Heart left ventricle (tissue), 16 donors: ENCODE measurements at regions not wholly inside any gene's neighbourhood (a gene's known extent, or its start where the extent isn't known, plus 50 kb on each side); places are given as distances from the start of the nearest gene placed in this dataset.
"Not testable (repeated sequence)": the region's sequence is repeated elsewhere in the genome, so short reads cannot be mapped to it uniquely, and the experiment has no call there.

Source experiments
- ATAC-seq, 4 donors: fragments of 200-7000 bp; cut with Tn5 transposase; one replicate each; pipeline ENCODE4 v1.9.1; 2020 to 2022; ENCODE audit warnings: moderate library complexity in 4 of 4, mild to moderate bottlenecking in 3 of 4, moderate number of reproducible peaks in 1 of 4
- DNase-seq, 5 donors: peaks; one replicate each; pipeline ENCODE4 v3.0.0-alpha.2; 2020
- H3K27ac ChIP-seq, 12 donors: fragments of 200-600 bp; sonication (generic) in 4 of 12; one replicate each; pipeline versions ENCODE4 v1.5.0 to v1.8.0; 2016 to 2022; ENCODE audit warnings: mild to moderate bottlenecking in 2 of 12
- H3K27me3 ChIP-seq, 9 donors: fragments of 200-600 bp; sonication (generic) in 2 of 9; one replicate each; pipeline versions ENCODE4 v1.5.1 to v1.8.0; 2016 to 2022; ENCODE audit warnings: mild to moderate bottlenecking in 3 of 9
- H3K36me3 ChIP-seq, 9 donors: fragments of 200-600 bp; sonication (generic) in 2 of 9; one replicate each; pipeline versions ENCODE4 v1.5.0 to v1.8.0; 2018 to 2022; ENCODE audit warnings: mild to moderate bottlenecking in 2 of 9
- H3K4me1 ChIP-seq, 12 donors: fragments of 200-600 bp; sonication (generic) in 4 of 12; one replicate each; pipeline versions ENCODE4 v1.5.0 to v1.8.0; 2016 to 2022; ENCODE audit warnings: mild to moderate bottlenecking in 3 of 12
- H3K4me3 ChIP-seq, 12 donors: fragments of 200-600 bp; sonication (generic) in 4 of 12; one replicate each; pipeline versions ENCODE4 v1.5.0 to v1.8.0; 2017 to 2022; ENCODE audit warnings: mild to moderate bottlenecking in 9 of 12, moderate library complexity in 4 of 12
- H3K9me3 ChIP-seq, 12 donors: fragments of 200-600 bp; sonication (generic) in 4 of 12; one replicate each; pipeline versions ENCODE4 v1.5.0 to v1.8.0; 2016 to 2022; ENCODE audit warnings: mild to moderate bottlenecking in 1 of 12
- CTCF ChIP-seq, 12 donors: fragments of 200-600 bp; sonication (generic) in 4 of 12; IDR thresholded peaks; one replicate each; pipeline versions ENCODE4 v1.5.0 to v1.8.0; 2018 to 2022; ENCODE audit warnings: antibody characterized with exemption in 12 of 12, mild to moderate bottlenecking in 5 of 12
- POLR2A ChIP-seq, 2 donors: fragments of 450-650 bp; IDR thresholded peaks; one replicate each; pipeline ENCODE4 v1.6.1; 2017; ENCODE audit warnings: antibody characterized with exemption in 2 of 2, mild to moderate bottlenecking in 2 of 2, moderate library complexity in 2 of 2
- WGBS, 4 donors: extraction: QIAGEN DNeasy Blood & Tissue Kit in 2 of 4; methylation state at CpG; one replicate each; pipeline versions ENCODE4 v1.1.5 to v1.1.7; 2013 to 2018; 5-methylcytosine and 5-hydroxymethylcytosine counted together
- intact Hi-C, 10 donors: fragments of 100-400 bp; cut with DNase I; formaldehyde crosslinking; loops; one replicate each; pipeline versions ENCODE4 v1.11.1 to v1.14.2; 2022
- donor health status: ischemic (EF 13 %, LVEDD 7.1; RV severe dilation, severe dysfunction).
- donor health status: healthy with polysubstance abuse.
- donor health status: DM: no; HTN: yes; CAD: no.
- donor health status: DM: no; HTN: no; CAD: no.
- donor health status: ischemic (EF 25% LVEDD 6.9; RV normal size, moderate dysfunction).
- donor health status: ischemic (EF 25% LVEDD 5.7; RV mildly dilated, moderate dysfunction).
- donor health status: healthy.
- donor health status: DM: yes; HTN: yes; CAD: no.
- donor health status: ischemic (EF 35%, LVEDD 5.7; RV mildly dilated, moderate dysfunction).
- donor health status: nonischemic (EF 11% LVEDD 7.7; RV severe dilation, severe dysfunction).
- donor health status: DM: yes; HTN: yes; CAD: no.
- donor health status: PGD.
- donor health status: ischemic (EF 29% LVEDD 5.4; RV normal size, mild dysfunction).
- donor health status: nonischemic (EF 23%, LVEDD 6.1; RV moderate dilation, normal function).

- no peak overlapping the region for H3K4me3 ChIP-seq
- H3K27me3 ChIP-seq, result no peaks in the 10 kb centered on the region
- DNase-seq (no peak), ATAC-seq (no peak)
- TF ChIP-seq CTCF (IDR thresholded peaks at IDR 0.05) (no peak), POLR2A (IDR thresholded peaks at IDR 0.05) (no peak)
- intact Hi-C loops, result loop anchor here in 1 of 10 donors (10.0 kb wide), 1 partner anchor 56 kb away; no protein-coding TSS in a partner anchor
- H3K36me3 ChIP-seq, result no peaks in the 10 kb centered on the region
- 87 to 97% (median 91%) methylated on average over 4 of the region's 4 CpGs for WGBS, 4 donors
- no peak overlapping the region for H3K27ac ChIP-seq
- H3K9me3 ChIP-seq, result no peaks in the 10 kb centered on the region
- no peaks in the 10 kb centered on the region for H3K4me1 ChIP-seq
These were observed 463.5 kb upstream of the NETO1 start for GRCh38 chr18:73331212-73331772.

GRCh38 chr18:73330106-73330505, 462.3 kb upstream of the NETO1 start:
- not testable (repeated sequence) for ATAC-seq, H3K4me1 ChIP-seq, H3K36me3 ChIP-seq, H3K27me3 ChIP-seq, DNase-seq, H3K27ac ChIP-seq, H3K9me3 ChIP-seq, H3K4me3 ChIP-seq
- intact Hi-C loops, result loop anchor here in 1 of 10 donors (10.0 kb wide), 1 partner anchor 55 kb away; no protein-coding TSS in a partner anchor
- 87 to 95% (median 91%) methylated on average over 6 of the region's 6 CpGs for WGBS, 4 donors

- H3K36me3 ChIP-seq, H3K9me3 ChIP-seq, H3K4me1 ChIP-seq, intact Hi-C loops, H3K4me3 ChIP-seq, DNase-seq, H3K27ac ChIP-seq, ATAC-seq, H3K27me3 ChIP-seq: not testable (repeated sequence)
- 90 to 93% (median 93%) methylated on average over 4 to 5 of the region's 5 CpGs for WGBS, 4 donors
These were observed 456.5 kb upstream of the NETO1 start for GRCh38 chr18:73324187-73324831.

GRCh38 chr18:73318739-73319479, 451.1 kb upstream of the NETO1 start:
- Histone ChIP-seq H3K27me3 (no peaks in the 10 kb centered on the region), H3K36me3 (no peaks in the 10 kb centered on the region), H3K27ac (peak overlapping the region in 9 of 12 donors; percentile 2 to 80 (median 42)), H3K4me3 (no peak overlapping the region), H3K4me1 (peaks cover 0 to 22% (median 0%) of the 10 kb centered on the region in 12 donors), H3K9me3 (no peaks in the 10 kb centered on the region)
- WGBS, 4 donors, result 30 to 40% (median 32%) methylated on average over 6 of the region's 6 CpGs
- intact Hi-C loops, result no loop called here
- DNase-seq (peak in 3 of 5 donors; percentile 19 to 43 (median 30)), ATAC-seq (peak; percentile 94 to 95 (median 95))
- TF ChIP-seq CTCF (IDR thresholded peaks at IDR 0.05) (no peak), POLR2A (IDR thresholded peaks at IDR 0.05) (no peak)

GRCh38 chr18:73316513-73316912, 448.7 kb upstream of the NETO1 start:
- Histone ChIP-seq H3K27ac (peak overlapping the region in 7 of 12 donors; percentile 3 to 80 (median 56)), H3K4me1 (peaks cover 0 to 22% (median 0%) of the 10 kb centered on the region in 12 donors), H3K36me3 (no peaks in the 10 kb centered on the region), H3K27me3 (no peaks in the 10 kb centered on the region), H3K4me3 (no peak overlapping the region), H3K9me3 (peaks cover 0 to 6% (median 0%) of the 10 kb centered on the region in 12 donors)
- WGBS, 4 donors, result 22 to 66% (median 52%) methylated on average over 1 of the region's 1 CpG
- no peak for ATAC-seq
- no peak for DNase-seq
- intact Hi-C loops, result no loop called here
- TF ChIP-seq POLR2A (IDR thresholded peaks at IDR 0.05) (no peak), CTCF (IDR thresholded peaks at IDR 0.05) (no peak)
